GM23338 (cell line): ENCODE measurements at regions not wholly inside any gene's neighbourhood (a gene's known extent, or its start where the extent isn't known, plus 50 kb on each side); places are given as distances from the start of the nearest gene placed in this dataset.

Source experiments
- ATAC-seq: fragments of 200-7000 bp; cut with Tn5 transposase; 3 replicates; pipeline ENCODE4 v1.9.1; 2020
- DNase-seq: peaks from one replicate; pipeline ENCODE4 v3.0.0-alpha.2; 2015; ENCODE audit warnings: low spot score
- H2AFZ ChIP-seq: fragments of 200-600 bp; sonication (generic); 2 replicates; pipeline ENCODE4 v1.8.0; 2016; ENCODE audit warnings: antibody characterized with exemption, mild to moderate bottlenecking, moderate library complexity
- H3F3A ChIP-seq: fragments of 200-600 bp; sonication (generic); replicated peaks from 2 replicates; pipeline ENCODE4 v1.8.0; 2017; ENCODE audit warnings: antibody characterized with exemption, mixed run types, low read depth
- H3K27ac ChIP-seq: fragments of 200-600 bp; sonication (generic); 2 replicates; pipeline ENCODE4 v1.6.1; 2016; ENCODE audit warnings: low read depth
- H3K27me3 ChIP-seq: fragments of 200-600 bp; sonication (generic); 2 replicates; pipeline ENCODE4 v1.8.0; 2016; ENCODE audit warnings: mild to moderate bottlenecking, mixed run types, moderate library complexity; ENCODE audit not compliant: insufficient read depth
- H3K36me3 ChIP-seq: fragments of 200-600 bp; sonication (generic); 2 replicates; pipeline ENCODE4 v1.8.0; 2016; ENCODE audit warnings: mild to moderate bottlenecking; ENCODE audit not compliant: insufficient read depth
- H3K4me1 ChIP-seq: fragments of 200-600 bp; sonication (generic); 2 replicates; pipeline ENCODE4 v1.8.0; 2016; ENCODE audit warnings: mild to moderate bottlenecking, moderate library complexity; ENCODE audit not compliant: insufficient read depth
- H3K4me2 ChIP-seq: fragments of 200-600 bp; sonication (generic); 2 replicates; pipeline ENCODE4 v1.7.1; 2017; ENCODE audit warnings: mixed run types
- H3K4me3 ChIP-seq: fragments of 200-600 bp; sonication (generic); 2 replicates; pipeline ENCODE4 v1.6.1; 2016; ENCODE audit warnings: mixed run types
- H3K79me2 ChIP-seq: fragments of 200-600 bp; sonication (generic); replicated peaks from 2 replicates; pipeline ENCODE4 v1.8.0; 2017; ENCODE audit warnings: mild to moderate bottlenecking; ENCODE audit not compliant: insufficient read depth
- H3K9me2 ChIP-seq: fragments of 200-600 bp; sonication (generic); 2 replicates; pipeline ENCODE4 v1.8.0; 2017; ENCODE audit not compliant: insufficient read depth
- H4K20me1 ChIP-seq: fragments of 200-600 bp; sonication (generic); replicated peaks from 2 replicates; pipeline ENCODE4 v1.8.0; 2017; ENCODE audit warnings: mild to moderate bottlenecking; ENCODE audit not compliant: insufficient read depth
- H3K27ac Mint-ChIP-seq: 2 replicates; pipeline ENCODE4 v1.8.0; 2020; ENCODE audit warnings: inconsistent platforms, mild to moderate bottlenecking, moderate library complexity, mixed read lengths
- H3K27me3 Mint-ChIP-seq: 3 replicates; pipeline ENCODE4 v1.8.0; 2022; ENCODE audit warnings: low read depth, mild to moderate bottlenecking, moderate library complexity, mixed read lengths, inconsistent platforms; ENCODE audit not compliant: insufficient read depth, poor library complexity
- H3K36me3 Mint-ChIP-seq: 3 replicates; pipeline ENCODE4 v1.8.0; 2021; ENCODE audit warnings: low read depth, mild to moderate bottlenecking, inconsistent platforms, moderate library complexity, mixed read lengths
- H3K4me1 Mint-ChIP-seq: 3 replicates; pipeline ENCODE4 v1.8.0; 2020; ENCODE audit warnings: mild to moderate bottlenecking, inconsistent platforms, mixed read lengths
- H3K4me3 Mint-ChIP-seq: 3 replicates; pipeline ENCODE4 v1.8.0; 2021; ENCODE audit warnings: moderate library complexity, mild to moderate bottlenecking, inconsistent platforms, mixed read lengths
- H3K9me3 Mint-ChIP-seq: 3 replicates; pipeline ENCODE4 v1.8.0; 2020; ENCODE audit warnings: moderate library complexity, mild to moderate bottlenecking, inconsistent platforms, mixed read lengths
- CREB1 ChIP-seq: fragments of 250-450 bp; sonication (Bioruptor Pico); IDR thresholded peaks from 2 replicates; pipeline ENCODE4 v1.5.0; 2020; ENCODE audit warnings: low read depth, mild to moderate bottlenecking, moderate library complexity
- EZH2 ChIP-seq: fragments of 200-600 bp; sonication (generic); IDR thresholded peaks from one replicate; pipeline ENCODE4 v1.8.0; 2017; ENCODE audit warnings: antibody characterized with exemption, mild to moderate bottlenecking, low read depth; ENCODE audit not compliant: unreplicated experiment
- EZH2phosphoT487 ChIP-seq: fragments of 200-600 bp; sonication (generic); IDR thresholded peaks from one replicate; pipeline ENCODE4 v1.8.1; 2018; ENCODE audit warnings: antibody characterized with exemption; ENCODE audit not compliant: unreplicated experiment
- JUNB ChIP-seq: IDR thresholded peaks from one replicate; pipeline ENCODE4 v1.6.1; 2016; ENCODE audit warnings: antibody characterized with exemption; ENCODE audit not compliant: unreplicated experiment
- NANOG ChIP-seq: IDR thresholded peaks from 2 replicates; pipeline ENCODE4 v1.6.1; 2016; ENCODE audit warnings: antibody characterized with exemption, borderline replicate concordance
- POLR2AphosphoS5 ChIP-seq: IDR thresholded peaks from 2 replicates; pipeline ENCODE4 v1.6.1; 2016; ENCODE audit warnings: antibody characterized with exemption, low read depth
- STAT1 ChIP-seq: IDR thresholded peaks from one replicate; pipeline ENCODE4 v1.6.1; 2016; ENCODE audit warnings: antibody characterized with exemption; ENCODE audit not compliant: unreplicated experiment
- ZNF114 ChIP-seq: fragments of 250-450 bp; sonication (Bioruptor Pico); IDR thresholded peaks from 2 replicates; pipeline ENCODE4 v1.5.0; 2020; ENCODE audit warnings: mild to moderate bottlenecking, moderate library complexity
- ZNF331 ChIP-seq: fragments of 250-450 bp; sonication (Bioruptor Pico); IDR thresholded peaks from 2 replicates; pipeline ENCODE4 v1.5.0; 2020; ENCODE audit warnings: low read depth, mild to moderate bottlenecking, moderate library complexity
- TF ChIP-seq, protein P1 (sequence below): fragments of 250-450 bp; sonication (Bioruptor Pico); IDR thresholded peaks from 2 replicates; pipeline ENCODE4 v1.5.0; 2020; ENCODE audit warnings: mild to moderate bottlenecking, moderate library complexity
- TF ChIP-seq, protein P2 (sequence below), 2 experiments: fragments of 200-600 bp in 1 of 2; sonication (generic) in 1 of 2; conservative IDR thresholded peaks; 2 replicates each; pipeline versions ENCODE4 v1.5.1 to v1.6.1; 2016 to 2017; ENCODE audit warnings: antibody characterized with exemption in 2 of 2, low read depth in 2 of 2, mild to moderate bottlenecking in 2 of 2, moderate library complexity in 1 of 2
- TF ChIP-seq, protein P3 (sequence below): IDR thresholded peaks from one replicate; pipeline ENCODE4 v1.6.1; 2018; ENCODE audit warnings: antibody characterized with exemption; ENCODE audit not compliant: unreplicated experiment
- TF ChIP-seq, protein P4 (sequence below): IDR thresholded peaks from 2 replicates; pipeline ENCODE4 v1.6.1; 2016; ENCODE audit warnings: antibody characterized with exemption

DNA sequence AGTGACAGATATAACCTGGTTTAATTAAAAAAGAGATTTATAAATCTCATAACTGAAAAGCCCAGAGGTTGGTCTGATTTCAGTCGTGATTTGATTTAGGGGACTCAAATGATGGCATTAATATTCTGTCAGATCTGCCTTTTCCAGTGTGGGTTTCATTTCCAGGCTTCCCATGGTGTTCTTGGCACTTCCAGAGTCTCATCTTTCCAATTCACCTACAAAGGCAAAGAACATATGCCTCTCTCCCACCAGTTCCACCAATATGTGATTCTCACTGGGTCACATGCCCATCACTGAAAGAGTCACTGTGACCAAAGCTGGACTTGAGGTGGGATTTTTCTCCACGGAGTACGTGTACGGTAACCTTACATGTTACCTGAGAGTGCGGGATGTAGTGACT, 137.4 kb upstream of the IL12B start:
- Histone ChIP-seq H3F3A (no peaks in the 10 kb centered on the region), H3K27ac (no peak overlapping the region), H3K36me3 (no peaks in the 10 kb centered on the region), H3K79me2 (no peaks in the 10 kb centered on the region), H3K9me2 (peaks cover 5% of the 10 kb centered on the region; the same call in 1 of the 2 replicates), H3K4me3 (no peak overlapping the region), H3K4me2 (no peak overlapping the region), H3K27me3 (no peaks in the 10 kb centered on the region), H2AFZ (no peak overlapping the region), H3K4me1 (no peaks in the 10 kb centered on the region), H4K20me1 (no peaks in the 10 kb centered on the region)
- no peak overlapping the region for H3K27ac Mint-ChIP-seq
- H3K4me3 Mint-ChIP-seq, result no peak overlapping the region
- H3K27me3 Mint-ChIP-seq, result peaks cover 1% of the 10 kb centered on the region
- H3K4me1 Mint-ChIP-seq, result no peaks in the 10 kb centered on the region
- TF ChIP-seq EZH2phosphoT487 (no peak), NANOG (no peak), STAT1 (no peak), JUNB (no peak), ZNF114 (CRISPR knock-in tag) (no peak), ZNF331 (CRISPR knock-in tag) (no peak), CREB1 (CRISPR knock-in tag) (no peak), EZH2 (no peak), POLR2AphosphoS5 (no peak)
- TF ChIP-seq, protein P1, sequence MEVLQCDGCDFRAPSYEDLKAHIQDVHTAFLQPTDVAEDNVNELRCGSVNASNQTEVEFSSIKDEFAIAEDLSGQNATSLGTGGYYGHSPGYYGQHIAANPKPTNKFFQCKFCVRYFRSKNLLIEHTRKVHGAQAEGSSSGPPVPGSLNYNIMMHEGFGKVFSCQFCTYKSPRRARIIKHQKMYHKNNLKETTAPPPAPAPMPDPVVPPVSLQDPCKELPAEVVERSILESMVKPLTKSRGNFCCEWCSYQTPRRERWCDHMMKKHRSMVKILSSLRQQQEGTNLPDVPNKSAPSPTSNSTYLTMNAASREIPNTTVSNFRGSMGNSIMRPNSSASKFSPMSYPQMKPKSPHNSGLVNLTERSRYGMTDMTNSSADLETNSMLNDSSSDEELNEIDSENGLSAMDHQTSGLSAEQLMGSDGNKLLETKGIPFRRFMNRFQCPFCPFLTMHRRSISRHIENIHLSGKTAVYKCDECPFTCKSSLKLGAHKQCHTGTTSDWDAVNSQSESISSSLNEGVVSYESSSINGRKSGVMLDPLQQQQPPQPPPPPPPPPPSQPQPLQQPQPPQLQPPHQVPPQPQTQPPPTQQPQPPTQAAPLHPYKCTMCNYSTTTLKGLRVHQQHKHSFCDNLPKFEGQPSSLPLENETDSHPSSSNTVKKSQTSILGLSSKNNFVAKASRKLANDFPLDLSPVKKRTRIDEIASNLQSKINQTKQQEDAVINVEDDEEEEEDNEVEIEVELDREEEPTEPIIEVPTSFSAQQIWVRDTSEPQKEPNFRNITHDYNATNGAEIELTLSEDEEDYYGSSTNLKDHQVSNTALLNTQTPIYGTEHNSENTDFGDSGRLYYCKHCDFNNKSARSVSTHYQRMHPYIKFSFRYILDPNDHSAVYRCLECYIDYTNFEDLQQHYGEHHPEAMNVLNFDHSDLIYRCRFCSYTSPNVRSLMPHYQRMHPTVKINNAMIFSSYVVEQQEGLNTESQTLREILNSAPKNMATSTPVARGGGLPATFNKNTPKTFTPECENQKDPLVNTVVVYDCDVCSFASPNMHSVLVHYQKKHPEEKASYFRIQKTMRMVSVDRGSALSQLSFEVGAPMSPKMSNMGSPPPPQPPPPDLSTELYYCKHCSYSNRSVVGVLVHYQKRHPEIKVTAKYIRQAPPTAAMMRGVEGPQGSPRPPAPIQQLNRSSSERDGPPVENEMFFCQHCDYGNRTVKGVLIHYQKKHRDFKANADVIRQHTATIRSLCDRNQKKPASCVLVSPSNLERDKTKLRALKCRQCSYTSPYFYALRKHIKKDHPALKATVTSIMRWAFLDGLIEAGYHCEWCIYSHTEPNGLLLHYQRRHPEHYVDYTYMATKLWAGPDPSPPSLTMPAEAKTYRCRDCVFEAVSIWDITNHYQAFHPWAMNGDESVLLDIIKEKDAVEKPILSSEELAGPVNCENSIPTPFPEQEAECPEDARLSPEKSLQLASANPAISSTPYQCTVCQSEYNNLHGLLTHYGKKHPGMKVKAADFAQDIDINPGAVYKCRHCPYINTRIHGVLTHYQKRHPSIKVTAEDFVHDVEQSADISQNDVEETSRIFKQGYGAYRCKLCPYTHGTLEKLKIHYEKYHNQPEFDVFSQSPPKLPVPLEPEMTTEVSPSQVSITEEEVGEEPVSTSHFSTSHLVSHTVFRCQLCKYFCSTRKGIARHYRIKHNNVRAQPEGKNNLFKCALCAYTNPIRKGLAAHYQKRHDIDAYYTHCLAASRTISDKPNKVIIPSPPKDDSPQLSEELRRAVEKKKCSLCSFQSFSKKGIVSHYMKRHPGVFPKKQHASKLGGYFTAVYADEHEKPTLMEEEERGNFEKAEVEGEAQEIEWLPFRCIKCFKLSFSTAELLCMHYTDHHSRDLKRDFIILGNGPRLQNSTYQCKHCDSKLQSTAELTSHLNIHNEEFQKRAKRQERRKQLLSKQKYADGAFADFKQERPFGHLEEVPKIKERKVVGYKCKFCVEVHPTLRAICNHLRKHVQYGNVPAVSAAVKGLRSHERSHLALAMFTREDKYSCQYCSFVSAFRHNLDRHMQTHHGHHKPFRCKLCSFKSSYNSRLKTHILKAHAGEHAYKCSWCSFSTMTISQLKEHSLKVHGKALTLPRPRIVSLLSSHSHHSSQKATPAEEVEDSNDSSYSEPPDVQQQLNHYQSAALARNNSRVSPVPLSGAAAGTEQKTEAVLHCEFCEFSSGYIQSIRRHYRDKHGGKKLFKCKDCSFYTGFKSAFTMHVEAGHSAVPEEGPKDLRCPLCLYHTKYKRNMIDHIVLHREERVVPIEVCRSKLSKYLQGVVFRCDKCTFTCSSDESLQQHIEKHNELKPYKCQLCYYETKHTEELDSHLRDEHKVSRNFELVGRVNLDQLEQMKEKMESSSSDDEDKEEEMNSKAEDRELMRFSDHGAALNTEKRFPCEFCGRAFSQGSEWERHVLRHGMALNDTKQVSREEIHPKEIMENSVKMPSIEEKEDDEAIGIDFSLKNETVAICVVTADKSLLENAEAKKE (CRISPR knock-in tag), result no peak
- TF ChIP-seq, protein P2, sequence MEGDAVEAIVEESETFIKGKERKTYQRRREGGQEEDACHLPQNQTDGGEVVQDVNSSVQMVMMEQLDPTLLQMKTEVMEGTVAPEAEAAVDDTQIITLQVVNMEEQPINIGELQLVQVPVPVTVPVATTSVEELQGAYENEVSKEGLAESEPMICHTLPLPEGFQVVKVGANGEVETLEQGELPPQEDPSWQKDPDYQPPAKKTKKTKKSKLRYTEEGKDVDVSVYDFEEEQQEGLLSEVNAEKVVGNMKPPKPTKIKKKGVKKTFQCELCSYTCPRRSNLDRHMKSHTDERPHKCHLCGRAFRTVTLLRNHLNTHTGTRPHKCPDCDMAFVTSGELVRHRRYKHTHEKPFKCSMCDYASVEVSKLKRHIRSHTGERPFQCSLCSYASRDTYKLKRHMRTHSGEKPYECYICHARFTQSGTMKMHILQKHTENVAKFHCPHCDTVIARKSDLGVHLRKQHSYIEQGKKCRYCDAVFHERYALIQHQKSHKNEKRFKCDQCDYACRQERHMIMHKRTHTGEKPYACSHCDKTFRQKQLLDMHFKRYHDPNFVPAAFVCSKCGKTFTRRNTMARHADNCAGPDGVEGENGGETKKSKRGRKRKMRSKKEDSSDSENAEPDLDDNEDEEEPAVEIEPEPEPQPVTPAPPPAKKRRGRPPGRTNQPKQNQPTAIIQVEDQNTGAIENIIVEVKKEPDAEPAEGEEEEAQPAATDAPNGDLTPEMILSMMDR (conservative IDR thresholded peaks at IDR 0.05; ENCODE audit: low read depth in 2 of 2), result no peak
- TF ChIP-seq, protein P3, sequence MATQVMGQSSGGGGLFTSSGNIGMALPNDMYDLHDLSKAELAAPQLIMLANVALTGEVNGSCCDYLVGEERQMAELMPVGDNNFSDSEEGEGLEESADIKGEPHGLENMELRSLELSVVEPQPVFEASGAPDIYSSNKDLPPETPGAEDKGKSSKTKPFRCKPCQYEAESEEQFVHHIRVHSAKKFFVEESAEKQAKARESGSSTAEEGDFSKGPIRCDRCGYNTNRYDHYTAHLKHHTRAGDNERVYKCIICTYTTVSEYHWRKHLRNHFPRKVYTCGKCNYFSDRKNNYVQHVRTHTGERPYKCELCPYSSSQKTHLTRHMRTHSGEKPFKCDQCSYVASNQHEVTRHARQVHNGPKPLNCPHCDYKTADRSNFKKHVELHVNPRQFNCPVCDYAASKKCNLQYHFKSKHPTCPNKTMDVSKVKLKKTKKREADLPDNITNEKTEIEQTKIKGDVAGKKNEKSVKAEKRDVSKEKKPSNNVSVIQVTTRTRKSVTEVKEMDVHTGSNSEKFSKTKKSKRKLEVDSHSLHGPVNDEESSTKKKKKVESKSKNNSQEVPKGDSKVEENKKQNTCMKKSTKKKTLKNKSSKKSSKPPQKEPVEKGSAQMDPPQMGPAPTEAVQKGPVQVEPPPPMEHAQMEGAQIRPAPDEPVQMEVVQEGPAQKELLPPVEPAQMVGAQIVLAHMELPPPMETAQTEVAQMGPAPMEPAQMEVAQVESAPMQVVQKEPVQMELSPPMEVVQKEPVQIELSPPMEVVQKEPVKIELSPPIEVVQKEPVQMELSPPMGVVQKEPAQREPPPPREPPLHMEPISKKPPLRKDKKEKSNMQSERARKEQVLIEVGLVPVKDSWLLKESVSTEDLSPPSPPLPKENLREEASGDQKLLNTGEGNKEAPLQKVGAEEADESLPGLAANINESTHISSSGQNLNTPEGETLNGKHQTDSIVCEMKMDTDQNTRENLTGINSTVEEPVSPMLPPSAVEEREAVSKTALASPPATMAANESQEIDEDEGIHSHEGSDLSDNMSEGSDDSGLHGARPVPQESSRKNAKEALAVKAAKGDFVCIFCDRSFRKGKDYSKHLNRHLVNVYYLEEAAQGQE, result no peak
- TF ChIP-seq, protein P4, sequence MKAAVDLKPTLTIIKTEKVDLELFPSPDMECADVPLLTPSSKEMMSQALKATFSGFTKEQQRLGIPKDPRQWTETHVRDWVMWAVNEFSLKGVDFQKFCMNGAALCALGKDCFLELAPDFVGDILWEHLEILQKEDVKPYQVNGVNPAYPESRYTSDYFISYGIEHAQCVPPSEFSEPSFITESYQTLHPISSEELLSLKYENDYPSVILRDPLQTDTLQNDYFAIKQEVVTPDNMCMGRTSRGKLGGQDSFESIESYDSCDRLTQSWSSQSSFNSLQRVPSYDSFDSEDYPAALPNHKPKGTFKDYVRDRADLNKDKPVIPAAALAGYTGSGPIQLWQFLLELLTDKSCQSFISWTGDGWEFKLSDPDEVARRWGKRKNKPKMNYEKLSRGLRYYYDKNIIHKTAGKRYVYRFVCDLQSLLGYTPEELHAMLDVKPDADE, result no peak
- H3K9me3 Mint-ChIP-seq, result no peaks in the 10 kb centered on the region
- no peak for DNase-seq
- H3K36me3 Mint-ChIP-seq, result no peaks in the 10 kb centered on the region
- no peak for ATAC-seq
